WERI-Rb-1 (cell line): ENCODE measurements at regions not wholly inside any gene's neighbourhood (a gene's known extent, or its start where the extent isn't known, plus 50 kb on each side); places are given as distances from the start of the nearest gene placed in this dataset.

Experiments
- DNase-seq: peaks from one replicate; pipeline ENCODE4 v3.0.0-alpha.2; 2020
- H3K27ac ChIP-seq: fragments of 250-450 bp; sonication (Bioruptor Pico); 2 replicates; pipeline ENCODE4 v1.5.1; 2020; ENCODE audit warnings: mild to moderate bottlenecking, moderate library complexity
- H3K27me3 ChIP-seq: fragments of 250-450 bp; sonication (Bioruptor Pico); 2 replicates; pipeline ENCODE4 v1.5.1; 2021; ENCODE audit warnings: mild to moderate bottlenecking, low read depth, moderate library complexity; ENCODE audit not compliant: insufficient read depth, severe bottlenecking
- H3K36me3 ChIP-seq: fragments of 250-450 bp; sonication (Bioruptor Pico); 2 replicates; pipeline ENCODE4 v1.5.1; 2020; ENCODE audit warnings: mild to moderate bottlenecking, moderate library complexity
- H3K4me3 ChIP-seq: 2 replicates; pipeline ENCODE4 v1.5.1; 2011; ENCODE audit warnings: low read depth, mild to moderate bottlenecking, control low read depth, low read length
- H3K9me3 ChIP-seq: fragments of 250-450 bp; sonication (Bioruptor Pico); 2 replicates; pipeline ENCODE4 v1.5.1; 2021; ENCODE audit warnings: mild to moderate bottlenecking, moderate library complexity; ENCODE audit not compliant: severe bottlenecking
- TF ChIP-seq, protein P1 (sequence below): IDR thresholded peaks from 2 replicates; pipeline ENCODE4 v1.5.1; 2011; ENCODE audit warnings: low read depth, mild to moderate bottlenecking, control low read depth, inconsistent platforms, low read length

DNA sequence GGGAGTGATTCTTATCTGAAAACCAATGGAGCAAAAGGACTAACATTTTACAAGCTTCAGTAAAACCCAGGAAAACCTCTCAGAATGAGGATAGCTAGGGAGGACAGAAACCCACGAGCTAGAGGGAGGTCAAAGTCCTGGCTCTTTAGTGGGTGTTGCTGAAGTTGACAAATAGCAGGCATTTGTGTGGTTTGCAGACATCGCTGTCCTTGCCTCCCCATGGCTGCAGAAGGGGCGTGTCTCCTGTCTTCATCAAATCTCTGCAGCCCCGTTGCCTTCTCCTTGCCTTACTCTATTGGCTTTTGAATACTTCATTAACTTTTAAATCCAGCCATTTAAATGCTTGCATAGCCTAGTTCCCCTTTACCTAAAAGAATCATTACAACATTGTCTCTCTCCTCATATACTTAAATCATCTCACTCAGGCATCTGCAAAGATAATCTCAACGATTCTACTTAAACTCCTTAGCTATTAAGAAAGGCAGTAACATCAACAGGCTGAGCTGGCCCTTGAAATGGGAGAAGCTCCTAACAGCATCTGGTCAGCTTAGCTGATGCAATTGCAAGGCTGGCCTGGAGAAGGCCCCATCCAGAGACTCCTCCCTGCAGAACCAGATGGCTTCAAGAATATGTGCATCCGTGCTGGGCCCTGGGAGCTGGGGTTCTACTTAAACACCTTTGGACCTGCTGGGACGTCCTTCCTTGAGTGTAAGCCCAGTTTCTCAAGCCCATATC, 152.8 kb upstream of the TAS2R1 start:
- H3K27me3 ChIP-seq, result no peaks in the 10 kb centered on the region
- H3K36me3 ChIP-seq, result no peaks in the 10 kb centered on the region
- peak overlapping the region; percentile 62 for H3K27ac ChIP-seq
- peaks cover 3% of the 10 kb centered on the region for H3K9me3 ChIP-seq
- TF ChIP-seq, protein P1, sequence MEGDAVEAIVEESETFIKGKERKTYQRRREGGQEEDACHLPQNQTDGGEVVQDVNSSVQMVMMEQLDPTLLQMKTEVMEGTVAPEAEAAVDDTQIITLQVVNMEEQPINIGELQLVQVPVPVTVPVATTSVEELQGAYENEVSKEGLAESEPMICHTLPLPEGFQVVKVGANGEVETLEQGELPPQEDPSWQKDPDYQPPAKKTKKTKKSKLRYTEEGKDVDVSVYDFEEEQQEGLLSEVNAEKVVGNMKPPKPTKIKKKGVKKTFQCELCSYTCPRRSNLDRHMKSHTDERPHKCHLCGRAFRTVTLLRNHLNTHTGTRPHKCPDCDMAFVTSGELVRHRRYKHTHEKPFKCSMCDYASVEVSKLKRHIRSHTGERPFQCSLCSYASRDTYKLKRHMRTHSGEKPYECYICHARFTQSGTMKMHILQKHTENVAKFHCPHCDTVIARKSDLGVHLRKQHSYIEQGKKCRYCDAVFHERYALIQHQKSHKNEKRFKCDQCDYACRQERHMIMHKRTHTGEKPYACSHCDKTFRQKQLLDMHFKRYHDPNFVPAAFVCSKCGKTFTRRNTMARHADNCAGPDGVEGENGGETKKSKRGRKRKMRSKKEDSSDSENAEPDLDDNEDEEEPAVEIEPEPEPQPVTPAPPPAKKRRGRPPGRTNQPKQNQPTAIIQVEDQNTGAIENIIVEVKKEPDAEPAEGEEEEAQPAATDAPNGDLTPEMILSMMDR, result peak; percentile 19; the same call in 1 of the 2 replicates
- peak overlapping the region; percentile 2 for H3K4me3 ChIP-seq
- DNase-seq, result peak; percentile 96

DNA sequence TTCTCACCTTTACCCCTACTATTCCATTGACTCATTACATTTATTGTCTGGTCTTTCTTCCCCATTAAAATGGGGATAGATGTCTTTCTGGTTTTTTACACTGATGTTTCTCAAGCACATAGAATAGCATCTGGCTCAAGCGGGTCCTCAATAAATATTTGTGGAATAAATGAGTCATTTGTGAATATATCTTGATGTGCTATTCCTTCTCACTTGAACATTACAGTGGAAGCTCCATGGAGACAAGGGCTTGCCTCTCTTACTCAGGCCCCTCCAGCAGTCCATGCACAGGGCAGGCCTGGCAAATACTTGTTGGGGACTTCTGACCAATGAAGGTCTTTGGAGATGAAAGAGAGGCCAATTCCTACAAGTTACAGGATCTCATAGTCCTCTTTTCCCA, 151.7 kb upstream of the TAS2R1 start:
- Histone ChIP-seq H3K27me3 (no peaks in the 10 kb centered on the region), H3K36me3 (no peaks in the 10 kb centered on the region), H3K9me3 (peaks cover 3% of the 10 kb centered on the region), H3K4me3 (no peak overlapping the region), H3K27ac (no peak overlapping the region)
- TF ChIP-seq, protein P1, result no peak
- DNase-seq, result no peak

DNA sequence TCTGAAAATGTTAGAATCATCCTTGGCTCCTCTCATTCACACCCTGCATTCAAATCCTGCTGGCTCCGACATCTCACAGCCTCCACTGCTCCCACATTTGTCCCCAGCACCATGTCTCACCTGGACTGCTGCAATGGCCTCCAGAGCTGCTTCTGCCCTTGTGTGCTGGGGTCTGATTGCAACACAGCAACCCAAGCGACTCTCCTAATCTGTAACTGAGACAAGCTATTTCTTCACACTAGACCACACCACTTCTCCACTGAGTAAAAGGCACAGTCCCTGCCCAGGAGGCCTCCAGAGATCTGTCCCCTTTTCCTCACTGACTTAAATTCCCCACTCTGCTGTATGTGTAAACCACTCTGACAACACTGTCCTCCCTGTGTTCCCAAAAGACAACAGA, 151.1 kb upstream of the TAS2R1 start:
- no peaks in the 10 kb centered on the region for H3K36me3 ChIP-seq
- peaks cover 3% of the 10 kb centered on the region for H3K9me3 ChIP-seq
- H3K27ac ChIP-seq, result no peak overlapping the region
- H3K4me3 ChIP-seq, result no peak overlapping the region
- no peaks in the 10 kb centered on the region for H3K27me3 ChIP-seq
- DNase-seq, result no peak
- TF ChIP-seq, protein P1, result no peak

DNA sequence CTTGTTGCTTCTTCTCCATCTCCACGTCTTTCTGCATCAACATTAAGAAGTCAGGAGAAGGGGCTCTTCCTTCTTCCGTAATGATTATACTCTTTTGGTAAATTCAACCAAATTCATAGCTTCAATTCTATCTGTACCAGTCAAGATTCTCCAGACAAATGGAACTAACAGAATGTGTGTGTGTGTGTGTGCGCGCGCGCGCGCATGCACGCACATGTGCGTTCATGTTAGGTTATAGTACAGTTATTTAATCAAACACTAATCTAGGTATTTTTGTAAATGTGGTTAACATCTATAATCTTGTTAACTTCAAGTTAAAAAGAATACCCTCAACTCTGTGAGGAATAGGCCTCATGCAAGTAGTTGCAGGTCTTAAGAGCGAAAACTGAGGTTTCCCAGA, 150.3 kb upstream of the TAS2R1 start:
- H3K27ac ChIP-seq, result no peak overlapping the region

DNA sequence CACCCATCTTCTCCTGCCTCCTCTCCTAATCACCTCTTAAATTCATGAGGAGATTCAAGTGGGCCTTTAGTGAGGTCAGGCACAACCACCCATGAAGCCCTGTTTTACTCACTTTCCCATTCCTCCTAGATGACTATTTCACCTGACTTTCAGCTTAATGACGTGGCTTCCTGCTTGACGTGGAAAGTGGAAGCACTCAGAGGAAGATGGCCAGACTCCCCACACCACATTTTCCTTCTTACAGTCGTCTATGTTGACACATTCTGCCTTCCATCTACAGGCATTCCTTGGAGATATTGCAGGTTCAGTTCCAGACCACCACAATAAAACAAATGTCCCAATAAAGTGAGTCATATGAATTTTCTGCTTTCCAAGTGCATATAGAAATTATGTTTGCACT, 146.4 kb upstream of the TAS2R1 start:
- TF ChIP-seq, protein P1, result no peak
- no peak overlapping the region for H3K27ac ChIP-seq
- H3K9me3 ChIP-seq, result peaks cover 3% of the 10 kb centered on the region
- H3K27me3 ChIP-seq, result no peaks in the 10 kb centered on the region
- H3K36me3 ChIP-seq, result no peaks in the 10 kb centered on the region
- DNase-seq, result no peak
- no peak overlapping the region for H3K4me3 ChIP-seq

More for the DNA sequence above, 150.3 kb upstream of the TAS2R1 start:
- DNase-seq, result no peak
- no peaks in the 10 kb centered on the region for H3K36me3 ChIP-seq
- no peaks in the 10 kb centered on the region for H3K27me3 ChIP-seq
- H3K4me3 ChIP-seq, result no peak overlapping the region
- H3K9me3 ChIP-seq, result peaks cover 3% of the 10 kb centered on the region
- TF ChIP-seq, protein P1, result no peak

DNA sequence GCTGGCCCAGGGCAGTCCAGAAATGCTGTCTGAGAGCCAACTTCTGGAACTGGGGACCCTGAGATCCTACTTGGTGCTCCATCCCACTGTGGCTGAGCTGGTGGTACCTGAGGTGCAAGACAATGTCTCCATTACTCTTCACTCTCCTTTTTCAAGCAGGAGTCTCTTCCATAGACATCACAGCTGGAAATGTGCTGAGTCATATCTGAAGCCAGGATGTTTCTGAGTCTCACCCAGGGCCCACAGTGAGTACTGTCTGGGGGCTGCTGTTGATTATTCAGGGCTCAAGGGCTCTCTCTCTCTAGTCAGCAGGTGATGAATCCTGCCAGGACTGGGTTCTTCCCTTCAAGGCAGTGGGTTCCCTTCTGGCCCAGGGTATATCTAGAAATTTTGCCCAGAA, 145.2 kb upstream of the TAS2R1 start:
- H3K36me3 ChIP-seq, result no peaks in the 10 kb centered on the region
- no peak overlapping the region for H3K4me3 ChIP-seq
- H3K27me3 ChIP-seq, result no peaks in the 10 kb centered on the region
- H3K27ac ChIP-seq, result no peak overlapping the region
- DNase-seq, result no peak
- H3K9me3 ChIP-seq, result no peaks in the 10 kb centered on the region
- TF ChIP-seq, protein P1, result no peak
